Brain microvascular endothelial cell (primary cell): ENCODE measurements at regions not wholly inside any gene's neighbourhood (a gene's known extent, or its start where the extent isn't known, plus 50 kb on each side); places are given as distances from the start of the nearest gene placed in this dataset.

Experiments used
- DNase-seq: peaks from one replicate; pipeline ENCODE4 v3.0.0-alpha.2; 2020
- H3K27ac ChIP-seq: fragments of 250-450 bp; sonication (Bioruptor Pico); 2 replicates; pipeline ENCODE4 v1.5.1; 2020; ENCODE audit warnings: mild to moderate bottlenecking, moderate library complexity
- H3K27me3 ChIP-seq: fragments of 250-450 bp; sonication (Bioruptor Pico); replicated peaks from 2 replicates; pipeline ENCODE4 v1.5.1; 2020; ENCODE audit warnings: mild to moderate bottlenecking
- H3K36me3 ChIP-seq: fragments of 250-450 bp; sonication (Bioruptor Pico); replicated peaks from 2 replicates; pipeline ENCODE4 v1.5.1; 2020; ENCODE audit warnings: mild to moderate bottlenecking
- H3K4me3 ChIP-seq: 2 replicates; pipeline ENCODE4 v1.5.1; 2011; ENCODE audit warnings: low read depth, mild to moderate bottlenecking, control low read depth, low read length, moderate library complexity
- in situ Hi-C: cut with HindIII; loops from 2 replicates; pipeline ENCODE4 v1.10.0; 2017; ENCODE audit warnings: low sequenced_read_pairs, low pct_ligation_motif_present
- TF ChIP-seq, protein P1 (sequence below): IDR thresholded peaks from 2 replicates; pipeline ENCODE4 v1.5.1; 2011; ENCODE audit warnings: low read depth, mild to moderate bottlenecking, moderate library complexity, low read length, control low read depth, inconsistent platforms; ENCODE audit errors: missing control alignments

DNA sequence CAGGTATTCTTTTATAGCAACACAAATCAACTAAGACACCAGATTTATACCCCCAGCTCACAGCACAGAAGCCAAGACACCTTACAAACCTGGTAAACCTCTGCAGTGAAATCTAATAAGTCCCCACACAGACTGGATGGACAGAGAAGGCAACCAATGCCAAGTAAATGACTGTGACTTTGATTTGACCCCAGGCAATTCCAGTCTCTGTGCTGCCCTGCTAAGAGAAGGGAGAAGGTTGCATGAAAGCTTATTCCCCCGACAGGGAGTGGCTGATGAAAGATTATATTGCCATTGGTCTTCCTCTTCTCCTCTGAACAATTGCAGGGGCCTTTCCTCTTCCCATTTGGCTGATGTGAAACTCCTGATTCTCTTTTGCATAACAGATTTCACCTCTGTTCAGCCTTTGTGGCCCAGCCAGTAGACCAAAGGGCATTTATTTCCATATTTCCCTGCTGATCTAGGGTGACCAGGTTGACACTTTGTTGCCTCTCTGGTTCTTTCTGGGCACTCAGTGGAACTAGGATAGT, 107.6 kb downstream of the ADRB2 start:
- no peak overlapping the region for H3K27ac ChIP-seq
- in situ Hi-C loops, result no loop called here
- H3K36me3 ChIP-seq, result no peaks in the 10 kb centered on the region
- TF ChIP-seq, protein P1, sequence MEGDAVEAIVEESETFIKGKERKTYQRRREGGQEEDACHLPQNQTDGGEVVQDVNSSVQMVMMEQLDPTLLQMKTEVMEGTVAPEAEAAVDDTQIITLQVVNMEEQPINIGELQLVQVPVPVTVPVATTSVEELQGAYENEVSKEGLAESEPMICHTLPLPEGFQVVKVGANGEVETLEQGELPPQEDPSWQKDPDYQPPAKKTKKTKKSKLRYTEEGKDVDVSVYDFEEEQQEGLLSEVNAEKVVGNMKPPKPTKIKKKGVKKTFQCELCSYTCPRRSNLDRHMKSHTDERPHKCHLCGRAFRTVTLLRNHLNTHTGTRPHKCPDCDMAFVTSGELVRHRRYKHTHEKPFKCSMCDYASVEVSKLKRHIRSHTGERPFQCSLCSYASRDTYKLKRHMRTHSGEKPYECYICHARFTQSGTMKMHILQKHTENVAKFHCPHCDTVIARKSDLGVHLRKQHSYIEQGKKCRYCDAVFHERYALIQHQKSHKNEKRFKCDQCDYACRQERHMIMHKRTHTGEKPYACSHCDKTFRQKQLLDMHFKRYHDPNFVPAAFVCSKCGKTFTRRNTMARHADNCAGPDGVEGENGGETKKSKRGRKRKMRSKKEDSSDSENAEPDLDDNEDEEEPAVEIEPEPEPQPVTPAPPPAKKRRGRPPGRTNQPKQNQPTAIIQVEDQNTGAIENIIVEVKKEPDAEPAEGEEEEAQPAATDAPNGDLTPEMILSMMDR, result no peak
- no peak for DNase-seq
- no peaks in the 10 kb centered on the region for H3K27me3 ChIP-seq
- no peak overlapping the region for H3K4me3 ChIP-seq

DNA sequence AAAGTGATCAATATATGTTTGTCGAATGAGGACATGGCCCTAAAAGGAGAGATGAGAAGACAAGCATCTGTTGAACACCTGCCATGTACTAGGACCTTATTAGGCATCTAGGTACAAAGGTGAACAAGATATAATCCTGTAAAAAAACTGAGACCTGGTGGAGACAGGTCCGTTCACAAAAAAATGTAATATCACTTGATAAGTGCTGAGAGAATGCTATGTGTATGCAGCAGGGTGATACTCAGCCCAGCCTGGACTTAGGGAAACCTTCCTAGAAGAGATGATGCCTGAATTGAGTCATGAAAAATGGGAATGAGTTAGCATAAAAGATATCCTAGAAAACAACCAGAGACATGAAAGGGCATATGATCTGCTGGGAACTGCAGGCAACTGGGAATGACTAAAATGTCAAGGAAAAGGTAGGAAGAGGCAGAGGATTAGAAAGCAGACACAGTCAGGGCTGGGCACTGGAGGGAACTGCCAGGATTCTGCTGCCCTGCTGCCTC, 108.5 kb downstream of the ADRB2 start:
- no peak for DNase-seq
- Histone ChIP-seq H3K27ac (no peak overlapping the region), H3K27me3 (no peaks in the 10 kb centered on the region), H3K4me3 (no peak overlapping the region), H3K36me3 (no peaks in the 10 kb centered on the region)
- in situ Hi-C loops, result no loop called here
- TF ChIP-seq, protein P1, result no peak

DNA sequence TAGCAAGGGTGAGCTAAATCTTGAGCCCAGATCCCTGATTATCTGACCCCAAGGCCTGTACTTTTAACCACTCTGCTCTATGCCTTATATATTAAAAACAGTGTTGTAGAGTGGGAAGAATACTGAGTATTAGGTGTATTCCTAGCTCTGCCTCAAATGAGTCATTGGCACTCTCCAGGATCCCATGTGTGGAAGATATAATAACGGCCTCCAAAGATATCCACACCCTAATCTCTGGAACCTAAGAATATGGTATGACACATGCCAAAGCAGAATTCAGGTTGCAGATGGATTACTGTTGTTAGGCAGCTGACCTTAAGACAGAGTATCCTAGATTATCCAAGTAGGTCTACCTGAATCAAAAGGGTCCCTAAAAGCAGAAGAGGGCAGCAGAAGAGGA, 110.8 kb downstream of the ADRB2 start:
- TF ChIP-seq, protein P1, result no peak
- Histone ChIP-seq H3K27ac (no peak overlapping the region), H3K27me3 (no peaks in the 10 kb centered on the region), H3K36me3 (no peaks in the 10 kb centered on the region), H3K4me3 (no peak overlapping the region)
- in situ Hi-C loops, result no loop called here
- no peak for DNase-seq

GRCh38 chr5:148937830-148938521, 111.6 kb downstream of the ADRB2 start:
- Histone ChIP-seq H3K4me3 (no peak overlapping the region), H3K27ac (no peak overlapping the region), H3K27me3 (no peaks in the 10 kb centered on the region), H3K36me3 (no peaks in the 10 kb centered on the region)
- no peak for DNase-seq
- in situ Hi-C loops, result no loop called here
- TF ChIP-seq, protein P1, result no peak

- H3K27ac ChIP-seq, result no peak overlapping the region
- no peak for DNase-seq
- no peaks in the 10 kb centered on the region for H3K27me3 ChIP-seq
- TF ChIP-seq, protein P1, result no peak
- in situ Hi-C loops, result no loop called here
- H3K36me3 ChIP-seq, result no peaks in the 10 kb centered on the region
- H3K4me3 ChIP-seq, result no peak overlapping the region
Measured at GRCh38 chr5:148938522-148938882, 112.1 kb downstream of the ADRB2 start.
